ENCODE measurements at regions not wholly inside any gene's neighbourhood (a gene's known extent, or its start where the extent isn't known, plus 50 kb on each side); places are given as distances from the start of the nearest gene placed in this dataset.

GRCh38 chr9:650362-650761 lies 191.1 kb upstream of the DMRT1 start:
- DNase-seq (no peak), ATAC-seq (no peak)
- intact Hi-C loops (cut with DNase I, micrococcal nuclease), result no loop called here

- ATAC-seq, result no peak
- intact Hi-C loops (cut with DNase I, micrococcal nuclease), result no loop called here
Observed at GRCh38 chr9:651371-651770, 190.1 kb upstream of the DMRT1 start.

GRCh38 chr9:652914-653313 lies 188.6 kb upstream of the DMRT1 start:
- intact Hi-C loops (cut with DNase I, micrococcal nuclease), result no loop called here
- ATAC-seq (no peak), DNase-seq (peak in 1 of 2 donors; percentile 34)

More at GRCh38 chr9:651371-651770, 190.1 kb upstream of the DMRT1 start:
- no peak for DNase-seq

GRCh38 chr9:653421-653820 lies 188.1 kb upstream of the DMRT1 start:
- DNase-seq (no peak), ATAC-seq (no peak)
- intact Hi-C loops (cut with DNase I, micrococcal nuclease), result no loop called here

GRCh38 chr9:653856-654387 lies 187.6 kb upstream of the DMRT1 start:
- intact Hi-C loops (cut with DNase I, micrococcal nuclease), result no loop called here
- ATAC-seq (no peak), DNase-seq (no peak)

GRCh38 chr9:655875-656274 lies 185.6 kb upstream of the DMRT1 start:
- peak in 1 of 2 donors; percentile 36 for DNase-seq
- intact Hi-C loops (cut with DNase I, micrococcal nuclease), result no loop called here
- no peak for ATAC-seq

GRCh38 chr9:656926-657568 lies 184.4 kb upstream of the DMRT1 start:
- intact Hi-C loops (cut with DNase I, micrococcal nuclease), result no loop called here
- ATAC-seq (no peak), DNase-seq (no peak)

GRCh38 chr9:659286-659685 lies 182.2 kb upstream of the DMRT1 start:
- intact Hi-C loops (cut with DNase I, micrococcal nuclease), result no loop called here
- ATAC-seq (no peak), DNase-seq (no peak)

GRCh38 chr9:660227-660626 lies 181.3 kb upstream of the DMRT1 start:
- intact Hi-C loops (cut with DNase I, micrococcal nuclease), result no loop called here
- no peak for DNase-seq
- ATAC-seq, result no peak

GRCh38 chr9:663541-663940 lies 178.0 kb upstream of the DMRT1 start:
- DNase-seq, result no peak
- intact Hi-C loops (cut with DNase I, micrococcal nuclease), result no loop called here
- no peak for ATAC-seq

GRCh38 chr9:665296-665695 lies 176.2 kb upstream of the DMRT1 start:
- intact Hi-C loops (cut with DNase I, micrococcal nuclease), result no loop called here
- DNase-seq (no peak), ATAC-seq (no peak)

GRCh38 chr9:671997-672396 lies 169.5 kb upstream of the DMRT1 start:
- no peak for DNase-seq
- intact Hi-C loops (cut with DNase I, micrococcal nuclease), result no loop called here
- ATAC-seq, result no peak

- ATAC-seq (no peak), DNase-seq (no peak)
- intact Hi-C loops (cut with DNase I, micrococcal nuclease), result no loop called here
Observed at GRCh38 chr9:672851-673250, 168.6 kb upstream of the DMRT1 start.

GRCh38 chr9:673264-673965 lies 168.1 kb upstream of the DMRT1 start:
- DNase-seq, result no peak
- intact Hi-C loops (cut with DNase I, micrococcal nuclease), result no loop called here

GRCh38 chr9:673966-674526 lies 167.5 kb upstream of the DMRT1 start:
- no peak for ATAC-seq
- DNase-seq, result no peak
- intact Hi-C loops (cut with DNase I, micrococcal nuclease), result no loop called here

More at GRCh38 chr9:673264-673965, 168.1 kb upstream of the DMRT1 start:
- ATAC-seq, result no peak

- intact Hi-C loops (cut with DNase I, micrococcal nuclease), result no loop called here
- no peak for ATAC-seq
- DNase-seq, result no peak
Observed at GRCh38 chr9:675697-676370, 165.7 kb upstream of the DMRT1 start.

GRCh38 chr9:676780-677438 lies 164.6 kb upstream of the DMRT1 start:
- ATAC-seq (no peak), DNase-seq (no peak)
- intact Hi-C loops (cut with DNase I, micrococcal nuclease), result no loop called here

- ATAC-seq (no peak), DNase-seq (no peak)
- intact Hi-C loops (cut with DNase I, micrococcal nuclease), result no loop called here
Observed at GRCh38 chr9:677461-678097, 163.9 kb upstream of the DMRT1 start.

- intact Hi-C loops (cut with DNase I, micrococcal nuclease), result no loop called here
- no peak for DNase-seq
- ATAC-seq, result no peak
Observed at GRCh38 chr9:678897-679296, 162.6 kb upstream of the DMRT1 start.

Data from left colon (tissue), 2 donors.